ENCODE measurements at regions not wholly inside any gene's neighbourhood (a gene's known extent, or its start where the extent isn't known, plus 50 kb on each side); places are given as distances from the start of the nearest gene placed in this dataset.

DNA sequence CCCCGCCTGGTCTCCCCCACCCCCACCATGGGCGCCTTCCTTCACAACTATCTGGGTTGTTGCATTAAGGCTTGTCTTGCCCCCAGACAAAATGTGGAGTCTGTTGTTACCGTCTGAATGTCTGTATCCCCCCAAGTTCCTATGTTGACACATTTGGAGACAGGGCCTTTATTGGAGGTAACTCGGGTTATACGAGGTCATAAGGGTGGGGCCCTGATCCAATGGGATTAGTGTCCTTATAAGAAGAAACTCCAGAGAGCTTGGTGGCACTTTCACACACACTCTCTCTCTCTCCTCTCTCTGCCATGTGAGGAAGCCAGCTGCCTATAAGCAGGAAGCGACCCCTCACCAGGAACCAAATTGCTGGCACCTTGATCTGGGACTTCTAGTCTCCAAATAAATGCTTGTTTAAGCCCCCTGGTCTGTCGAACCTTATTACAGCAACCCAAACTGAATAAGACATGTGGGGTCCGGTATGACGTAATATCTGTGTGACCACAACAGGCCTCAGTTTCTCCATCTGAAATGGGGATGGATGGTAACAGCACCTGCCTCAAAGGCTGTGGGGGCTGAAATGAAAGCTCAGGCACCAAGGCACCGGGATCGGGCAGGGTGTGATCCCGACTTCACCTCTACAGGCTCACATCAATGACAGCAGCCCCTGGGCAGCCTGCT, 222.3 kb downstream of the CTTN start:
- TF ChIP-seq CTCF (IDR thresholded peaks at IDR 0.05 in 2 of 3, conservative IDR thresholded peaks at IDR 0.05 in 1 of 3; ENCODE audit: borderline replicate concordance in 1 of 3, insufficient read depth in 1 of 3, low read depth in 2 of 3, low read length in 2 of 3) (no peak), CEBPB (IDR thresholded peaks at IDR 0.05; ENCODE audit: low read depth) (no peak), EZH2phosphoT487 (IDR thresholded peaks at IDR 0.05; ENCODE audit: borderline replicate concordance) (no peak)
